ENCODE measurements at regions not wholly inside any gene's neighbourhood (a gene's known extent, or its start where the extent isn't known, plus 50 kb on each side); places are given as distances from the start of the nearest gene placed in this dataset.

- DNase-seq (no peak), ATAC-seq (no peak)
- POLR2A ChIA-PET, result no interaction called here
- no peak overlapping the region for H3K4me3 Mint-ChIP-seq
- no peak for TF ChIP-seq CTCF (IDR thresholded peaks at IDR 0.05)
- no peaks in the 10 kb centered on the region for H3K27me3 Mint-ChIP-seq
- intact Hi-C loops (cut with micrococcal nuclease), result no loop called here
- peaks cover 5% of the 10 kb centered on the region for H3K9me3 Mint-ChIP-seq
- H3K36me3 Mint-ChIP-seq (ENCODE audit: low read depth), result no peaks in the 10 kb centered on the region
- CTCF ChIA-PET, result interaction anchor here (1.1 to 1.9 kb wide), 6 partner anchors 8 to 119 kb away, joined by 3 to 7 read pairs (median 4); no protein-coding TSS in a partner anchor
- no peak overlapping the region for H3K27ac Mint-ChIP-seq
- peaks cover 29% of the 10 kb centered on the region for H3K4me1 Mint-ChIP-seq (ENCODE audit: low read depth)
Observed at GRCh38 chr11:11146830-11147229, 206.2 kb downstream of the CSNK2A3 start.

- CTCF ChIA-PET, result interaction anchor here (1.5 kb wide), 1 partner anchor 12 kb away, joined by 4 read pairs; no protein-coding TSS in a partner anchor
- no peak for TF ChIP-seq CTCF (IDR thresholded peaks at IDR 0.05)
- intact Hi-C loops (cut with micrococcal nuclease), result no loop called here
- Mint-ChIP-seq H3K4me1 (ENCODE audit: low read depth) (peaks cover 12% of the 10 kb centered on the region), H3K4me3 (no peak overlapping the region), H3K27ac (no peak overlapping the region), H3K36me3 (ENCODE audit: low read depth) (no peaks in the 10 kb centered on the region), H3K9me3 (peaks cover 5% of the 10 kb centered on the region), H3K27me3 (no peaks in the 10 kb centered on the region)
- DNase-seq, result no peak
- POLR2A ChIA-PET, result no interaction called here
- ATAC-seq, result no peak
Observed at GRCh38 chr11:11143849-11144248, 209.2 kb downstream of the CSNK2A3 start.

- CTCF ChIA-PET, result no interaction called here
- DNase-seq, result no peak
- no peaks in the 10 kb centered on the region for H3K36me3 Mint-ChIP-seq (ENCODE audit: low read depth)
- no peaks in the 10 kb centered on the region for H3K27me3 Mint-ChIP-seq
- intact Hi-C loops (cut with micrococcal nuclease), result no loop called here
- TF ChIP-seq CTCF (IDR thresholded peaks at IDR 0.05), result no peak
- no peak for ATAC-seq
- H3K4me1 Mint-ChIP-seq (ENCODE audit: low read depth), result peaks cover 7% of the 10 kb centered on the region
- peaks cover 2% of the 10 kb centered on the region for H3K9me3 Mint-ChIP-seq
- POLR2A ChIA-PET, result no interaction called here
- H3K4me3 Mint-ChIP-seq, result no peak overlapping the region
- no peak overlapping the region for H3K27ac Mint-ChIP-seq
Observed at GRCh38 chr11:11142430-11142829, 210.6 kb downstream of the CSNK2A3 start.

- CTCF ChIA-PET, result interaction anchor here (1.3 to 3.2 kb wide), 2 partner anchors 12 to 16 kb away, joined by 4 to 12 read pairs; no protein-coding TSS in a partner anchor
Observed at GRCh38 chr11:11141065-11141464, 212.0 kb downstream of the CSNK2A3 start.

More at GRCh38 chr11:11141065-11141464, 212.0 kb downstream of the CSNK2A3 start:
- H3K27me3 Mint-ChIP-seq, result no peaks in the 10 kb centered on the region
- DNase-seq, result no peak
- H3K4me1 Mint-ChIP-seq (ENCODE audit: low read depth), result peaks cover 14% of the 10 kb centered on the region
- no peak for TF ChIP-seq CTCF (IDR thresholded peaks at IDR 0.05)
- no peaks in the 10 kb centered on the region for H3K9me3 Mint-ChIP-seq
- no peak for ATAC-seq
- no peak overlapping the region for H3K4me3 Mint-ChIP-seq
- no peak overlapping the region for H3K27ac Mint-ChIP-seq
- intact Hi-C loops (cut with micrococcal nuclease), result no loop called here
- POLR2A ChIA-PET, result interaction anchor here (0.6 kb wide), 1 partner anchor 238 kb away, joined by 4 read pairs; no protein-coding TSS in a partner anchor
- H3K36me3 Mint-ChIP-seq (ENCODE audit: low read depth), result no peaks in the 10 kb centered on the region

All from activated CD8-positive, alpha-beta T cell treated with anti-CD3 and anti-CD28 coated beads for 36 hours (primary cell).